LNCAP (cell line): ENCODE measurements at regions not wholly inside any gene's neighbourhood (a gene's known extent, or its start where the extent isn't known, plus 50 kb on each side); places are given as distances from the start of the nearest gene placed in this dataset.

ENCODE experiments used
- CTCF ChIP-seq: fragments of 450-650 bp; IDR thresholded peaks from 2 replicates; pipeline ENCODE4 v1.5.1; 2017; ENCODE audit warnings: mild to moderate bottlenecking

DNA sequence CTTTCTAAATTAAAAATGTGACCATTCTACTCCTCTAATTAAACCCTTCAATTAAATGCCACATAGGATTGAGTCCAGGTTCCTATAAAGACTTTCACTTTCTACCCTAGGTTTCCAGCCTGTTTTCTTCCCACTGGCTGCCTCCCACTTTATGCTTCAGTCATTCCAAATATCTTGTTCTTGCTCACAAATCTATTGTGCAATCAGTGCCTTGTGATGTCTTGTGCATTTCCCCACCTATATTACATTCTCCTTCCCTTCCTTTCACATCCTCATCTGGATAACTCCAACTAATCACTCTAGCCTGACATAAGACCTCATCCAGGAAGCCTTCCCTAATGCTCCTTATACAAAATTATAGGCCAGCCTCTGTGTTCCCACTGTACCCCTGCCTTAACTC lies 281.7 kb upstream of the LRATD1 start:
- no peak for TF ChIP-seq CTCF

DNA sequence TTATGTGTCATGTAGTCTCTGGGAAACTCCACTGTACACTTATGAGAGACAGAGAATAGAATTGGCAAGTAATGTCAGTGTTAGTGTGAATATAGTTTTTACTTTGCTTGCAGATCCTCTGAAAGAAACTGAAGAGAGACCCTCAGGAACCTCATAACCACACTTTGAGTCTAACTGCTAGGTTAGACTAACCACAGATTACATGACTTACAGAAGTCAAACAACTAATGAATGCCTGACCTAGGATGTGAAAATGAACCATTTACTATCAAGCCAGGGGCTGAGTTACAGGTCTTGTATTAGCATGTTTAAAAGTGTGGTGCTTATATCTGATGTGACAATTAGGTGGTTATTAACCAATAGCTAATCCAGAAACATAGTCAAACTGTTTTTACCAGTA lies 280.4 kb upstream of the LRATD1 start:
- TF ChIP-seq CTCF = no peak

DNA sequence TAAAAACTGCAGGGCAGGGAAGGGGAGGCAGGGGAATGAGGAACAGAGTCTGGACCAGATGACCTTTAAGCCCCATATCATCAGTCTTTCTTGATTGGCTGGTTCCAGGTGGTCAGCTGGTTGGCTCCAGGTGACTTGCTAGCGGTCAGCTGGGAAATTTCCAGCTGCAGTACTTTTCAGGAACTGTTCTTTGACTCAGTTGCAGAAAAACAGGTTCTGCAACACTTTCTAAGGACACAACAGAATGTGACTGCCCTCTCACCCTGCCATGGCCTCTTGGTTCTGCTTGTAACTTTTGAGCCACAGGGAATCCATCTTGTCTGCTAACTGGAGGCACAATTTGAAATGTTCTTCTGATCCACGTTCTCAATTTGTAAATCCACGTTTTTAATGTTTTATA lies 278.3 kb upstream of the LRATD1 start:
- TF ChIP-seq CTCF = no peak

DNA sequence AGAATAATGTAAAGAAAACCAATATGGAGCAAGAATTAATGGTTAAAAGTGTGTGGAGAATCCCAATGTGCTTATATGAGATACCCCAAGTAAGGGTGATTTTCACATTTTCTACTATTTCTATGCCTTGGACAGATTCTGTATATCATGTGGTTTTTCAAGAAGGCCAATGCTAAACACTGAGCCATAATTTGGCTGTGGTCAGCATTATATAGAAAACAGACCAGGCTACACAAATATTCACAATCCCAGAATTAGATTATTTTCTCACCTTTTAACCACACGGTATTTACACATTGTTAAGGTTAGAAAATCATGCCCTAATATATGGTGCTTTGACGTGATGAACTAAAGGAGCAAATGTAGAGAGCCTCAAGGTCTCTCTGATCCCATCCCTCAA lies 277.4 kb upstream of the LRATD1 start:
- no peak for TF ChIP-seq CTCF

DNA sequence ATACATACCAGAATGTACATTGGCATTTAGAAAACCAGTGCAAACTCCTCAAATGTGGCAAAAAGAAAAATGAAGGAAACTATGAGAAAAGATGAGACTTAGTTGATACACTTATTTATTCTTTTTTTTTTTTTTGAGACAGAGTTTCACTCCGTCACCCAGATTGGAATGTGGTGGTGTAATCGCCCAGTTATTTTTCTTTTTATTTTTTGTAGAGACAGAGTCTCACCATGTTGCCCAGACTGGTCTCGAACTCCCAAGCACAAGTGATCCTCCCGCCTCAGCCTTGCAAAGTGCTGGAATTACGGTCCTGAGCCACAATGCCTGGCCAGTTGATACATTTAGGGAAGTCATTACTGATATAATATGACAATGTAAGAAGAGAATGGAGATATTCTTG lies 274.2 kb upstream of the LRATD1 start:
- no peak for TF ChIP-seq CTCF

DNA sequence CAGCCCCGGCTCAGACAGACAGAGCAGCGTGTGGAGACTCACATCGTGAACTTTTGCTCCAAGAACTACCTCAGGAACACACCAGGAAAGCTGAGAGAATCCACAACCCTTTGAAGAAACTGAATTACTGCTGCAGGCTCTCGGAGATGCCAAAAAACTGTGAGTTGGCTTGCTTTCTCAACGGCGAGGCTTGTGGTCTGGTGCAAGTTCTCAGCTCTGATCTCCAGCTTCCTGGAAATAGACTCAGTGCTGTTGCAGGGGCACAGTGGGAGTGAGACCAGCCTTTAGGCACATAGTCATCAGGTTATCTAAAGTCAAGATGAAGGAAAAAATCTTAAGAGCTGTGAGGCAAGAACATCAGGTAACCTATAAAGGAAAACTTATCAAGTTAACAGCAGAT lies 273.7 kb upstream of the LRATD1 start:
- no peak for TF ChIP-seq CTCF

GRCh38 chr2:14363137-14363536 lies 269.4 kb upstream of the LRATD1 start:
- TF ChIP-seq CTCF = no peak

GRCh38 chr2:14363976-14364375 lies 268.5 kb upstream of the LRATD1 start:
- no peak for TF ChIP-seq CTCF
